Loucy (cell line): ENCODE measurements at regions not wholly inside any gene's neighbourhood (a gene's known extent, or its start where the extent isn't known, plus 50 kb on each side); places are given as distances from the start of the nearest gene placed in this dataset.

ENCODE experiments used
- EZH2phosphoT487 ChIP-seq: fragments of 200-600 bp; IDR thresholded peaks from 2 replicates; pipeline ENCODE4 v1.6.1; 2018; ENCODE audit warnings: antibody characterized with exemption, mild to moderate bottlenecking, moderate library complexity, borderline replicate concordance
- TF ChIP-seq, protein P1 (sequence below): fragments of 200-600 bp; sonication (generic); conservative IDR thresholded peaks from 2 replicates; pipeline ENCODE4 v1.5.1; 2014; ENCODE audit warnings: mild to moderate bottlenecking, antibody characterized with exemption, low read length

DNA sequence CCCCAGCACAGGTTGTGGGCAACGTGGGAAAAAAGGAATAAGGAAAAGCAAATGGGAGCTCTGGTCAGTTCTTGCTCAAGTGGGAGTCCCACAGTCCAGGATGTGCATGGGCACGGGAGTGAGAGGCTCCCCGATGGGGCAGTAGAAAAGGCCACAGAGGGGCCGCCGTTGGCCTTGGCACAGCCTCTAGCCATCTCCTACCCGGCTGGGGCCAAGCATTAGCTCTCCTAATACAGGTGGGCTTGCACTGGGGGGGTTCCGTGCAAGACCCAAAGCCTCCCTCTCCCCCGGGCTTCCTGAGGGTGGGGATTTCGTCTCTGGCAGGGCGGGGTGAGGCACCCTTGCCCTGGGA, 212.2 kb upstream of the MVB12B start:
- TF ChIP-seq, protein P1, sequence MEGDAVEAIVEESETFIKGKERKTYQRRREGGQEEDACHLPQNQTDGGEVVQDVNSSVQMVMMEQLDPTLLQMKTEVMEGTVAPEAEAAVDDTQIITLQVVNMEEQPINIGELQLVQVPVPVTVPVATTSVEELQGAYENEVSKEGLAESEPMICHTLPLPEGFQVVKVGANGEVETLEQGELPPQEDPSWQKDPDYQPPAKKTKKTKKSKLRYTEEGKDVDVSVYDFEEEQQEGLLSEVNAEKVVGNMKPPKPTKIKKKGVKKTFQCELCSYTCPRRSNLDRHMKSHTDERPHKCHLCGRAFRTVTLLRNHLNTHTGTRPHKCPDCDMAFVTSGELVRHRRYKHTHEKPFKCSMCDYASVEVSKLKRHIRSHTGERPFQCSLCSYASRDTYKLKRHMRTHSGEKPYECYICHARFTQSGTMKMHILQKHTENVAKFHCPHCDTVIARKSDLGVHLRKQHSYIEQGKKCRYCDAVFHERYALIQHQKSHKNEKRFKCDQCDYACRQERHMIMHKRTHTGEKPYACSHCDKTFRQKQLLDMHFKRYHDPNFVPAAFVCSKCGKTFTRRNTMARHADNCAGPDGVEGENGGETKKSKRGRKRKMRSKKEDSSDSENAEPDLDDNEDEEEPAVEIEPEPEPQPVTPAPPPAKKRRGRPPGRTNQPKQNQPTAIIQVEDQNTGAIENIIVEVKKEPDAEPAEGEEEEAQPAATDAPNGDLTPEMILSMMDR, result no peak
- TF ChIP-seq EZH2phosphoT487, result no peak
